Bronchial epithelial cell (primary cell): ENCODE measurements at regions not wholly inside any gene's neighbourhood (a gene's known extent, or its start where the extent isn't known, plus 50 kb on each side); places are given as distances from the start of the nearest gene placed in this dataset.

ENCODE experiments used
- DNase-seq: peaks from one replicate; pipeline ENCODE4 v3.0.0-alpha.2; 2010; ENCODE audit warnings: low read depth
- FAIRE-seq: peaks from 2 replicates; lab custom pipeline; 2011; peaks lifted over from hg19 to GRCh38; lab: Jason Lieb, UNC
- H3K27me3 ChIP-seq: 2 replicates; pipeline ENCODE4 v1.5.1; 2011; ENCODE audit warnings: low read length; ENCODE audit not compliant: control insufficient read depth, insufficient read depth
- H3K36me3 ChIP-seq: 2 replicates; pipeline ENCODE4 v1.5.1; 2011; ENCODE audit warnings: low read length; ENCODE audit not compliant: control insufficient read depth, insufficient read depth
- H3K4me3 ChIP-seq: 2 replicates; pipeline ENCODE4 v1.5.1; 2011; ENCODE audit warnings: mild to moderate bottlenecking, low read depth, low read length, control low read depth
- CTCF ChIP-seq: IDR thresholded peaks from 2 replicates; pipeline ENCODE4 v1.5.1; 2011; ENCODE audit warnings: mild to moderate bottlenecking, moderate library complexity, low read length, control low read depth, inconsistent platforms; ENCODE audit not compliant: insufficient read depth, severe bottlenecking

- no peak for FAIRE-seq
These were observed 115.7 kb downstream of the TMEM114 start for GRCh38 chr16:8474587-8474986.

GRCh38 chr16:8469102-8469778, 121.1 kb downstream of the TMEM114 start:
- DNase-seq: no peak
- Histone ChIP-seq H3K27me3 (no peaks in the 10 kb centered on the region), H3K36me3 (no peaks in the 10 kb centered on the region), H3K4me3 (no peak overlapping the region)
- no peak for FAIRE-seq
- TF ChIP-seq CTCF: no peak

More at GRCh38 chr16:8474587-8474986, 115.7 kb downstream of the TMEM114 start:
- Histone ChIP-seq H3K36me3 (no peaks in the 10 kb centered on the region), H3K4me3 (no peak overlapping the region), H3K27me3 (no peaks in the 10 kb centered on the region)
- TF ChIP-seq CTCF: no peak
- no peak for DNase-seq

- FAIRE-seq: no peak
- H3K27me3 ChIP-seq: no peaks in the 10 kb centered on the region
- no peak overlapping the region for H3K4me3 ChIP-seq
- no peak for DNase-seq
- TF ChIP-seq CTCF: no peak
- H3K36me3 ChIP-seq: no peaks in the 10 kb centered on the region
These were observed 125.3 kb downstream of the TMEM114 start for GRCh38 chr16:8464979-8465378.

- H3K4me3 ChIP-seq: no peak overlapping the region
- DNase-seq (no peak), FAIRE-seq (no peak)
- no peaks in the 10 kb centered on the region for H3K27me3 ChIP-seq
- no peak for TF ChIP-seq CTCF
- H3K36me3 ChIP-seq: no peaks in the 10 kb centered on the region
These were observed 131.1 kb downstream of the TMEM114 start for GRCh38 chr16:8459085-8459733.

- Histone ChIP-seq H3K27me3 (no peaks in the 10 kb centered on the region), H3K4me3 (no peak overlapping the region), H3K36me3 (no peaks in the 10 kb centered on the region)
- no peak for DNase-seq
- TF ChIP-seq CTCF: no peak
- no peak for FAIRE-seq
These were observed 131.7 kb downstream of the TMEM114 start for GRCh38 chr16:8458481-8459046.

- no peak for FAIRE-seq
- no peak for TF ChIP-seq CTCF
These were observed 137.0 kb downstream of the TMEM114 start for GRCh38 chr16:8453359-8453758.

More at GRCh38 chr16:8453359-8453758, 137.0 kb downstream of the TMEM114 start:
- Histone ChIP-seq H3K4me3 (no peak overlapping the region), H3K36me3 (no peaks in the 10 kb centered on the region), H3K27me3 (no peaks in the 10 kb centered on the region)
- no peak for DNase-seq
